ENCODE measurements at regions not wholly inside any gene's neighbourhood (a gene's known extent, or its start where the extent isn't known, plus 50 kb on each side); places are given as distances from the start of the nearest gene placed in this dataset.
A peak's percentile ranks its signal among the peaks of the same experiment; 100 is the strongest.

GRCh38 chr14:54337314-54337713, 59.5 kb upstream of the CDKN3 start:
- Histone ChIP-seq H3K4me1 (no peaks in the 10 kb centered on the region), H3K4me3 (no peak overlapping the region), H3K36me3 (no peaks in the 10 kb centered on the region), H3K27me3 (peaks cover 0 to 9% (median 0%) of the 10 kb centered on the region in 7 donors), H3K9me3 (no peaks in the 10 kb centered on the region), H3K27ac (no peak overlapping the region)
- no peak for DNase-seq
- TF ChIP-seq CTCF (IDR thresholded peaks at IDR 0.05), result no peak
- WGBS, 2 donors, result 67 to 71% methylated on average over 10 of the region's 10 CpGs
- ATAC-seq, result no peak
- intact Hi-C loops (cut with DNase I), result loop anchor here in 3 of 10 donors (5.0 to 10.0 kb wide), 3 partner anchors 163 to 903 kb away; no protein-coding TSS in a partner anchor

DNA sequence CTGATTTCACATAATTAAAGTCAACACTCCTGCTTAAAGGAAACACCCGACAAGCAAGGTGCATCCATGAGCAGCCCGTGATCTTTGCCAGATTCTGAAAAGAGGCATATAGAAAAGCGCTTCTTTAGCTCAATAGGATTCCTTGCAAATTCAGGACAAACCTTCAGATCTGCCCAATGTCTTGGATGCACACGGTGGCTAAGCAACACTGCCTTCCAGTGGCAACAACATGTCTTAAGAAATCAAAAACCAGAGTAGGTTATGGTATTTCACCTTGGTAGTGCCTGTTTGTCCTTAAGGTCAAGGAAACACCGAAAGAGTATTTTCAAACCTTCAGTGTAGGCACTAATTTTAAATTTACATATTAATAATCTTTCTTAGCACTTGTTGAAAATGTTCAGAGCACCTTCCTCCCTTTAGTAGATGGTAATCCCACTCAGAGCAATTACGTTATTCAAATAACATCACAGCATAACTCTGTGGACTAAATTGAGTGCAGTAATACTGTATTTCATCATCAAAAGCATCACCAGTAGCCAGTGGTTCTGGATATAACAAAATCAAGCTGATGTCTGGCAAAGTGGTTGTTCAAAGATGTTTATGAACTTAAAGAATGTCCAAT, 58.0 kb upstream of the CDKN3 start:
- peaks cover 0 to 12% (median 4%) of the 10 kb centered on the region in 9 donors for H3K4me1 ChIP-seq
- intact Hi-C loops (cut with DNase I), result loop anchor here in 3 of 10 donors (5.0 to 10.0 kb wide), 3 partner anchors 164 to 904 kb away; no protein-coding TSS in a partner anchor
- no peaks in the 10 kb centered on the region for H3K36me3 ChIP-seq

DNA sequence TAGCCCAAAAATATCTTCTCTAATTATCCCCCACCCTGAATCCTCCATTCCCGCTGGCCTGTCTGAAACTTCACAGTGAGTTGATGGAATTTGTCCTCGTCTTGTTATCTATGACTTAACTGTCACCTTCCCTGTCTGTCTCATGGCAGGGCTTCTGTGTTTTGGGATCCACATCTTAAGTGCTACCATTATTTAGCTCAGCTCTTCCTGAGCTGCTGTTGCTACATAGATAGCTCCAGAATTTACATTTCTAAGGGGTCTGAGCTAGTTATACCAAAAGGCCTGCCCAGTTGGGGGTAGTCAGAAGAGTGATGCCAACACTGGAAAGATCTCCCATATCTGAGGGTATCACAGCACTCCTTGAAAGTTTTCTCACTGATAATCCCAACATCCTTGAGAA, 57.0 kb upstream of the CDKN3 start:
- Histone ChIP-seq H3K27me3 (peaks cover 0 to 9% (median 0%) of the 10 kb centered on the region in 7 donors), H3K4me1 (peaks cover 0 to 13% (median 4%) of the 10 kb centered on the region in 9 donors), H3K27ac (no peak overlapping the region), H3K36me3 (no peaks in the 10 kb centered on the region), H3K9me3 (no peaks in the 10 kb centered on the region), H3K4me3 (no peak overlapping the region)
- no peak for TF ChIP-seq CTCF (IDR thresholded peaks at IDR 0.05)
- WGBS, 2 donors, result 75 to 81% methylated on average over 2 of the region's 2 CpGs
- DNase-seq (no peak), ATAC-seq (no peak)
- intact Hi-C loops (cut with DNase I), result loop anchor here in 8 of 10 donors (5.0 to 10.0 kb wide), 7 partner anchors 155 to 1045 kb away; partner anchors contain the start of gene BMP4 (in 1 of the 8)

More for the DNA sequence above, 58.0 kb upstream of the CDKN3 start:
- ATAC-seq (peak in 1 of 8 donors; percentile 40), DNase-seq (no peak)
- H3K27me3 ChIP-seq, result peaks cover 0 to 9% (median 0%) of the 10 kb centered on the region in 7 donors
- no peak overlapping the region for H3K4me3 ChIP-seq
- no peak overlapping the region for H3K27ac ChIP-seq
- 52 to 58% methylated on average over 6 of the region's 6 CpGs for WGBS, 2 donors
- TF ChIP-seq CTCF (IDR thresholded peaks at IDR 0.05), result peak in 5 of 9 donors; percentile 26 to 45 (median 39)
- H3K9me3 ChIP-seq, result no peaks in the 10 kb centered on the region

DNA sequence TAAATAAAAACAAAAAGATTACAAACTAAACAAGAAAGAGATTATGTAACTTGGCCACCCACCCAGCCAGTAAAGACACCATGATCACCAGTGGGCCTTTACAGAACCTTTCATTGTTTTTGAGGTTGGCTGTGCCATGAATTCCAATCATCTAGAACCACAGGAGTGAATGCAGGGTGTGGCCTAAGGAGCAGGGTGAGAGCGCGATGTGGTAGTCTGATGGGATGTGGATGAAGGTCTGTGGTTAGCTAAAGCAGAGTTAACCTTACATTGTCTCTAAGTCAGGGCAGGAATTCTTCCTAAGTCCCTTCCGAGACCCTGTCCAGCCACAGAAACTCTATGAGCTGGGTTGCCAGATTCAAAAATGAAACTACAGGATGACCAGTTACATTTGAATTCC, 54.0 kb upstream of the CDKN3 start:
- Histone ChIP-seq H3K4me3 (no peak overlapping the region), H3K9me3 (no peaks in the 10 kb centered on the region), H3K4me1 (peaks cover 0 to 13% (median 4%) of the 10 kb centered on the region in 9 donors), H3K27me3 (peaks cover 0 to 3% (median 0%) of the 10 kb centered on the region in 7 donors), H3K27ac (peak overlapping the region in 1 of 10 donors; percentile 41), H3K36me3 (no peaks in the 10 kb centered on the region)
- DNase-seq, result no peak
- 79 to 94% methylated on average over 3 of the region's 3 CpGs for WGBS, 2 donors
- intact Hi-C loops (cut with DNase I), result loop anchor here in 5 of 10 donors (10.0 kb wide), 5 partner anchors 158 to 1048 kb away; partner anchors contain the start of gene BMP4 (in 1 of the 5)
- TF ChIP-seq CTCF (IDR thresholded peaks at IDR 0.05), result no peak
- ATAC-seq, result no peak

Measured in heart right ventricle (tissue), 16 donors.